HG02588 (cell line): ENCODE measurements at regions not wholly inside any gene's neighbourhood (a gene's known extent, or its start where the extent isn't known, plus 50 kb on each side); places are given as distances from the start of the nearest gene placed in this dataset.

Experiments used
- ATAC-seq: cut with Tn5 transposase; IDR thresholded peaks from one replicate; pipeline ENCODE4 v1.9.1; 2021; ENCODE audit warnings: mild to moderate bottlenecking, moderate library complexity; ENCODE audit not compliant: unreplicated experiment

GRCh38 chr14:101065246-101065645 lies 161.7 kb upstream of the RTL1 start:
- no peak for ATAC-seq

- ATAC-seq = no peak
These were observed 162.5 kb upstream of the RTL1 start for GRCh38 chr14:101065696-101066694.

GRCh38 chr14:101066826-101067510 lies 163.4 kb upstream of the RTL1 start:
- no peak for ATAC-seq

GRCh38 chr14:101068313-101069227 lies 165.0 kb upstream of the RTL1 start:
- ATAC-seq = no peak

GRCh38 chr14:101069228-101069549 lies 165.7 kb upstream of the RTL1 start:
- no peak for ATAC-seq

GRCh38 chr14:101069666-101070362 lies 166.3 kb upstream of the RTL1 start:
- no peak for ATAC-seq

- no peak for ATAC-seq
These were observed 167.3 kb upstream of the RTL1 start for GRCh38 chr14:101070540-101071492.

- no peak for ATAC-seq
These were observed 168.0 kb upstream of the RTL1 start for GRCh38 chr14:101071493-101071906.

GRCh38 chr14:101072070-101072469 lies 168.5 kb upstream of the RTL1 start:
- ATAC-seq = no peak

- ATAC-seq = no peak
These were observed 169.0 kb upstream of the RTL1 start for GRCh38 chr14:101072531-101072930.

- ATAC-seq = peak; percentile 84
These were observed 169.5 kb upstream of the RTL1 start for GRCh38 chr14:101072945-101073597.

GRCh38 chr14:101073598-101073965 lies 170.1 kb upstream of the RTL1 start:
- ATAC-seq = no peak

- ATAC-seq = no peak
These were observed 170.9 kb upstream of the RTL1 start for GRCh38 chr14:101074196-101075024.

- ATAC-seq = peak; percentile 50
These were observed 171.7 kb upstream of the RTL1 start for GRCh38 chr14:101075025-101075800.

GRCh38 chr14:101075801-101076413 lies 172.4 kb upstream of the RTL1 start:
- ATAC-seq = no peak

- no peak for ATAC-seq
These were observed 173.1 kb upstream of the RTL1 start for GRCh38 chr14:101076451-101077198.
